GM23338 (cell line): ENCODE measurements at regions not wholly inside any gene's neighbourhood (a gene's known extent, or its start where the extent isn't known, plus 50 kb on each side); places are given as distances from the start of the nearest gene placed in this dataset.
A peak's percentile ranks its signal among the peaks of the same experiment; 100 is the strongest.

Experiments used
- ATAC-seq: fragments of 200-7000 bp; cut with Tn5 transposase; 3 replicates; pipeline ENCODE4 v1.9.1; 2020
- DNase-seq: peaks from one replicate; pipeline ENCODE4 v3.0.0-alpha.2; 2015; ENCODE audit warnings: low spot score
- H2AFZ ChIP-seq: fragments of 200-600 bp; sonication (generic); 2 replicates; pipeline ENCODE4 v1.8.0; 2016; ENCODE audit warnings: antibody characterized with exemption, mild to moderate bottlenecking, moderate library complexity
- H3F3A ChIP-seq: fragments of 200-600 bp; sonication (generic); replicated peaks from 2 replicates; pipeline ENCODE4 v1.8.0; 2017; ENCODE audit warnings: antibody characterized with exemption, mixed run types, low read depth
- H3K27ac ChIP-seq: fragments of 200-600 bp; sonication (generic); 2 replicates; pipeline ENCODE4 v1.6.1; 2016; ENCODE audit warnings: low read depth
- H3K27me3 ChIP-seq: fragments of 200-600 bp; sonication (generic); 2 replicates; pipeline ENCODE4 v1.8.0; 2016; ENCODE audit warnings: mild to moderate bottlenecking, mixed run types, moderate library complexity; ENCODE audit not compliant: insufficient read depth
- H3K36me3 ChIP-seq: fragments of 200-600 bp; sonication (generic); 2 replicates; pipeline ENCODE4 v1.8.0; 2016; ENCODE audit warnings: mild to moderate bottlenecking; ENCODE audit not compliant: insufficient read depth
- H3K4me1 ChIP-seq: fragments of 200-600 bp; sonication (generic); 2 replicates; pipeline ENCODE4 v1.8.0; 2016; ENCODE audit warnings: mild to moderate bottlenecking, moderate library complexity; ENCODE audit not compliant: insufficient read depth
- H3K4me2 ChIP-seq: fragments of 200-600 bp; sonication (generic); 2 replicates; pipeline ENCODE4 v1.7.1; 2017; ENCODE audit warnings: mixed run types
- H3K4me3 ChIP-seq: fragments of 200-600 bp; sonication (generic); 2 replicates; pipeline ENCODE4 v1.6.1; 2016; ENCODE audit warnings: mixed run types
- H3K79me2 ChIP-seq: fragments of 200-600 bp; sonication (generic); replicated peaks from 2 replicates; pipeline ENCODE4 v1.8.0; 2017; ENCODE audit warnings: mild to moderate bottlenecking; ENCODE audit not compliant: insufficient read depth
- H3K9me2 ChIP-seq: fragments of 200-600 bp; sonication (generic); 2 replicates; pipeline ENCODE4 v1.8.0; 2017; ENCODE audit not compliant: insufficient read depth
- H4K20me1 ChIP-seq: fragments of 200-600 bp; sonication (generic); replicated peaks from 2 replicates; pipeline ENCODE4 v1.8.0; 2017; ENCODE audit warnings: mild to moderate bottlenecking; ENCODE audit not compliant: insufficient read depth
- H3K27ac Mint-ChIP-seq: 2 replicates; pipeline ENCODE4 v1.8.0; 2020; ENCODE audit warnings: inconsistent platforms, mild to moderate bottlenecking, moderate library complexity, mixed read lengths
- H3K27me3 Mint-ChIP-seq: 3 replicates; pipeline ENCODE4 v1.8.0; 2022; ENCODE audit warnings: low read depth, mild to moderate bottlenecking, moderate library complexity, mixed read lengths, inconsistent platforms; ENCODE audit not compliant: insufficient read depth, poor library complexity
- H3K36me3 Mint-ChIP-seq: 3 replicates; pipeline ENCODE4 v1.8.0; 2021; ENCODE audit warnings: low read depth, mild to moderate bottlenecking, inconsistent platforms, moderate library complexity, mixed read lengths
- H3K4me1 Mint-ChIP-seq: 3 replicates; pipeline ENCODE4 v1.8.0; 2020; ENCODE audit warnings: mild to moderate bottlenecking, inconsistent platforms, mixed read lengths
- H3K4me3 Mint-ChIP-seq: 3 replicates; pipeline ENCODE4 v1.8.0; 2021; ENCODE audit warnings: moderate library complexity, mild to moderate bottlenecking, inconsistent platforms, mixed read lengths
- H3K9me3 Mint-ChIP-seq: 3 replicates; pipeline ENCODE4 v1.8.0; 2020; ENCODE audit warnings: moderate library complexity, mild to moderate bottlenecking, inconsistent platforms, mixed read lengths
- CTCF ChIP-seq, 2 experiments: fragments of 200-600 bp in 1 of 2; sonication (generic) in 1 of 2; conservative IDR thresholded peaks; 2 replicates each; pipeline versions ENCODE4 v1.5.1 to v1.6.1; 2016 to 2017; ENCODE audit warnings: antibody characterized with exemption in 2 of 2, low read depth in 2 of 2, mild to moderate bottlenecking in 2 of 2, moderate library complexity in 1 of 2
- ETS1 ChIP-seq: IDR thresholded peaks from 2 replicates; pipeline ENCODE4 v1.6.1; 2016; ENCODE audit warnings: antibody characterized with exemption
- EZH2 ChIP-seq: fragments of 200-600 bp; sonication (generic); IDR thresholded peaks from one replicate; pipeline ENCODE4 v1.8.0; 2017; ENCODE audit warnings: antibody characterized with exemption, mild to moderate bottlenecking, low read depth; ENCODE audit not compliant: unreplicated experiment
- EZH2phosphoT487 ChIP-seq: fragments of 200-600 bp; sonication (generic); IDR thresholded peaks from one replicate; pipeline ENCODE4 v1.8.1; 2018; ENCODE audit warnings: antibody characterized with exemption; ENCODE audit not compliant: unreplicated experiment
- POLR2AphosphoS5 ChIP-seq: IDR thresholded peaks from 2 replicates; pipeline ENCODE4 v1.6.1; 2016; ENCODE audit warnings: antibody characterized with exemption, low read depth
- REST ChIP-seq: IDR thresholded peaks from one replicate; pipeline ENCODE4 v1.6.1; 2018; ENCODE audit warnings: antibody characterized with exemption; ENCODE audit not compliant: unreplicated experiment
- STAT1 ChIP-seq: IDR thresholded peaks from one replicate; pipeline ENCODE4 v1.6.1; 2016; ENCODE audit warnings: antibody characterized with exemption; ENCODE audit not compliant: unreplicated experiment
- ZNF114 ChIP-seq: fragments of 250-450 bp; sonication (Bioruptor Pico); IDR thresholded peaks from 2 replicates; pipeline ENCODE4 v1.5.0; 2020; ENCODE audit warnings: mild to moderate bottlenecking, moderate library complexity
- ZNF331 ChIP-seq: fragments of 250-450 bp; sonication (Bioruptor Pico); IDR thresholded peaks from 2 replicates; pipeline ENCODE4 v1.5.0; 2020; ENCODE audit warnings: low read depth, mild to moderate bottlenecking, moderate library complexity

GRCh38 chr3:66812741-66813140 lies 185.4 kb upstream of the KBTBD8 start (continued):
- TF ChIP-seq STAT1 = no peak

- no peaks in the 10 kb centered on the region for H3F3A ChIP-seq
- H3K36me3 Mint-ChIP-seq = no peaks in the 10 kb centered on the region
- H3K4me2 ChIP-seq = no peak overlapping the region
- no peaks in the 10 kb centered on the region for H4K20me1 ChIP-seq
- ATAC-seq (peak; percentile 87), DNase-seq (peak; percentile 82)
- H3K4me1 ChIP-seq = peaks cover 25% of the 10 kb centered on the region
- TF ChIP-seq ETS1 (no peak), CTCF (conservative IDR thresholded peaks at IDR 0.05; ENCODE audit: low read depth in 2 of 2) (peak; percentile 60 to 69)
- no peaks in the 10 kb centered on the region for H3K36me3 ChIP-seq
- H3K27me3 ChIP-seq = no peaks in the 10 kb centered on the region
- no peaks in the 10 kb centered on the region for H3K79me2 ChIP-seq
- no peak overlapping the region for H2AFZ ChIP-seq
- H3K4me3 Mint-ChIP-seq = no peak overlapping the region
- H3K4me1 Mint-ChIP-seq = peaks cover 42% of the 10 kb centered on the region
- no peak overlapping the region for H3K4me3 ChIP-seq
- H3K9me2 ChIP-seq = no peaks in the 10 kb centered on the region
- H3K27ac Mint-ChIP-seq = no peak overlapping the region
- no peaks in the 10 kb centered on the region for H3K27me3 Mint-ChIP-seq
- no peaks in the 10 kb centered on the region for H3K9me3 Mint-ChIP-seq
- H3K27ac ChIP-seq = no peak overlapping the region
Observed at GRCh38 chr3:66816090-66816761, 181.9 kb upstream of the KBTBD8 start.

GRCh38 chr3:66817951-66818557 lies 180.1 kb upstream of the KBTBD8 start:
- Histone ChIP-seq H3K36me3 (no peaks in the 10 kb centered on the region), H3K27ac (no peak overlapping the region), H4K20me1 (no peaks in the 10 kb centered on the region), H3K9me2 (no peaks in the 10 kb centered on the region), H2AFZ (no peak overlapping the region), H3F3A (no peaks in the 10 kb centered on the region), H3K79me2 (no peaks in the 10 kb centered on the region), H3K4me3 (no peak overlapping the region), H3K4me1 (peaks cover 30% of the 10 kb centered on the region), H3K27me3 (no peaks in the 10 kb centered on the region), H3K4me2 (no peak overlapping the region)
- Mint-ChIP-seq H3K36me3 (no peaks in the 10 kb centered on the region), H3K4me1 (peaks cover 48% of the 10 kb centered on the region), H3K27me3 (no peaks in the 10 kb centered on the region), H3K4me3 (no peak overlapping the region), H3K9me3 (no peaks in the 10 kb centered on the region), H3K27ac (no peak overlapping the region)
- ATAC-seq (no peak; the same call in 2 of the 3 replicates), DNase-seq (peak; percentile 19)
- TF ChIP-seq EZH2phosphoT487 (no peak), CTCF (conservative IDR thresholded peaks at IDR 0.05; ENCODE audit: low read depth in 2 of 2) (no peak), POLR2AphosphoS5 (no peak), ZNF114 (CRISPR knock-in tag) (no peak), EZH2 (no peak), REST (no peak), ZNF331 (CRISPR knock-in tag) (no peak)
